Umbilical cord (tissue), 1 donor: ENCODE measurements at regions not wholly inside any gene's neighbourhood (a gene's known extent, or its start where the extent isn't known, plus 50 kb on each side); places are given as distances from the start of the nearest gene placed in this dataset.
"Not testable (repeated sequence)": the region's sequence is repeated elsewhere in the genome, so short reads cannot be mapped to it uniquely, and the experiment has no call there.

Source experiments
- DNase-seq: peaks from one replicate; pipeline ENCODE4 v3.0.0-alpha.2; 2015; ENCODE audit warnings: low spot score

- no peak for DNase-seq
These were observed 725.0 kb upstream of the HS3ST5 start for GRCh38 chr6:115067690-115068447.

- DNase-seq, result no peak
These were observed 721.9 kb upstream of the HS3ST5 start for GRCh38 chr6:115064680-115065079.

- no peak for DNase-seq
These were observed 717.8 kb upstream of the HS3ST5 start for GRCh38 chr6:115060581-115060980.

GRCh38 chr6:115058414-115059211, 715.8 kb upstream of the HS3ST5 start:
- DNase-seq, result no peak

- DNase-seq, result no peak
These were observed 712.8 kb upstream of the HS3ST5 start for GRCh38 chr6:115055579-115055978.

GRCh38 chr6:115054242-115054641, 711.4 kb upstream of the HS3ST5 start:
- DNase-seq, result not testable (repeated sequence)

GRCh38 chr6:115053169-115053860, 710.5 kb upstream of the HS3ST5 start:
- DNase-seq, result no peak

GRCh38 chr6:115016593-115016992, 673.8 kb upstream of the HS3ST5 start:
- no peak for DNase-seq

GRCh38 chr6:115004982-115005381, 662.2 kb upstream of the HS3ST5 start:
- DNase-seq, result peak; percentile 15

- no peak for DNase-seq
These were observed 661.4 kb upstream of the HS3ST5 start for GRCh38 chr6:115004204-115004603.

GRCh38 chr6:115001731-115002350, 659.0 kb upstream of the HS3ST5 start:
- no peak for DNase-seq

- no peak for DNase-seq
These were observed 657.9 kb upstream of the HS3ST5 start for GRCh38 chr6:115000736-115001135.

GRCh38 chr6:114998492-114998891, 655.7 kb upstream of the HS3ST5 start:
- no peak for DNase-seq

GRCh38 chr6:114997813-114998292, 655.0 kb upstream of the HS3ST5 start:
- no peak for DNase-seq

- no peak for DNase-seq
These were observed 652.7 kb upstream of the HS3ST5 start for GRCh38 chr6:114995526-114995925.

- no peak for DNase-seq
These were observed 646.6 kb upstream of the HS3ST5 start for GRCh38 chr6:114989279-114989964.

- no peak for DNase-seq
These were observed 644.5 kb upstream of the HS3ST5 start for GRCh38 chr6:114987281-114987680.

- DNase-seq, result no peak
These were observed 612.5 kb upstream of the HS3ST5 start for GRCh38 chr6:114955363-114955762.

GRCh38 chr6:114952229-114952628, 609.4 kb upstream of the HS3ST5 start:
- no peak for DNase-seq

- no peak for DNase-seq
These were observed 602.6 kb upstream of the HS3ST5 start for GRCh38 chr6:114945392-114945791.

- DNase-seq, result no peak
These were observed 598.3 kb upstream of the HS3ST5 start for GRCh38 chr6:114941078-114941477.
